ENCODE measurements at regions not wholly inside any gene's neighbourhood (a gene's known extent, or its start where the extent isn't known, plus 50 kb on each side); places are given as distances from the start of the nearest gene placed in this dataset.

DNA sequence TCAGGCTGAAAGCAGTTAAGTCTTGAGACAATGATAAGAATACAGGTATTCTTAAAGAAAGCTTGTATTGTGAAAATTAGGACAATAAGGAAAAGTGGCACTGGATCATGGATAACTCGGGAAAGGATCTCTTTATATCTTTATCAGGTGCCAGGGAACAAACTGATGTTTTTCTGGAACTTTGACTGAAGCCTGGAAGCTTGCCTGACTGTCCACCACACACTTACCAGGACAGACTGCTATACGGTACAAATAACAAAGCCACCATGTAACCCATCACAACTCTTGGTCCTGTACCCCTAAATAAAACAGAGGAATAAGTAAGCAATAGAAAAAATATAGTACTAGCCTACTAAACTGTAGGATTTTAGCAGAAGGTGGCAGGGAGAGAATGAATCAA is 623.0 kb downstream of the OTOL1 start:
- TF ChIP-seq, protein P1, sequence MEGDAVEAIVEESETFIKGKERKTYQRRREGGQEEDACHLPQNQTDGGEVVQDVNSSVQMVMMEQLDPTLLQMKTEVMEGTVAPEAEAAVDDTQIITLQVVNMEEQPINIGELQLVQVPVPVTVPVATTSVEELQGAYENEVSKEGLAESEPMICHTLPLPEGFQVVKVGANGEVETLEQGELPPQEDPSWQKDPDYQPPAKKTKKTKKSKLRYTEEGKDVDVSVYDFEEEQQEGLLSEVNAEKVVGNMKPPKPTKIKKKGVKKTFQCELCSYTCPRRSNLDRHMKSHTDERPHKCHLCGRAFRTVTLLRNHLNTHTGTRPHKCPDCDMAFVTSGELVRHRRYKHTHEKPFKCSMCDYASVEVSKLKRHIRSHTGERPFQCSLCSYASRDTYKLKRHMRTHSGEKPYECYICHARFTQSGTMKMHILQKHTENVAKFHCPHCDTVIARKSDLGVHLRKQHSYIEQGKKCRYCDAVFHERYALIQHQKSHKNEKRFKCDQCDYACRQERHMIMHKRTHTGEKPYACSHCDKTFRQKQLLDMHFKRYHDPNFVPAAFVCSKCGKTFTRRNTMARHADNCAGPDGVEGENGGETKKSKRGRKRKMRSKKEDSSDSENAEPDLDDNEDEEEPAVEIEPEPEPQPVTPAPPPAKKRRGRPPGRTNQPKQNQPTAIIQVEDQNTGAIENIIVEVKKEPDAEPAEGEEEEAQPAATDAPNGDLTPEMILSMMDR (IDR thresholded peaks at IDR 0.05), result no peak
- TF ChIP-seq POLR2A (IDR thresholded peaks at IDR 0.05) (no peak), POLR2AphosphoS5 (IDR thresholded peaks at IDR 0.05; ENCODE audit: insufficient read depth in 1 of 2, low read depth in 1 of 2) (no peak)
